ENCODE measurements at regions not wholly inside any gene's neighbourhood (a gene's known extent, or its start where the extent isn't known, plus 50 kb on each side); places are given as distances from the start of the nearest gene placed in this dataset.

GRCh38 chr5:14954216-14954615, 82.6 kb upstream of the ANKH start:
- TF ChIP-seq EZH2phosphoT487 (IDR thresholded peaks at IDR 0.05; ENCODE audit: insufficient read depth, low read depth) (no peak), EZH2 (IDR thresholded peaks at IDR 0.05; ENCODE audit: insufficient read depth, poor library complexity, severe bottlenecking) (no peak)
